ENCODE measurements at regions not wholly inside any gene's neighbourhood (a gene's known extent, or its start where the extent isn't known, plus 50 kb on each side); places are given as distances from the start of the nearest gene placed in this dataset.

- intact Hi-C loops (cut with micrococcal nuclease; ENCODE audit: unreplicated experiment): no loop called here
- Histone ChIP-seq H3K27ac (ENCODE audit: low read depth, low read length, poor library complexity, severe bottlenecking) (no peak overlapping the region), H3K9me3 (ENCODE audit: low read length) (no peaks in the 10 kb centered on the region), H2AFZ (ENCODE audit: low read length) (no peak overlapping the region), H3K36me3 (ENCODE audit: insufficient read depth, low read length) (no peaks in the 10 kb centered on the region), H4K20me1 (ENCODE audit: insufficient read depth, low read length) (no peaks in the 10 kb centered on the region), H3K9me2 (ENCODE audit: insufficient read depth, low read length) (no peaks in the 10 kb centered on the region), H3K4me3 (ENCODE audit: low read depth, low read length, poor library complexity, severe bottlenecking) (no peak overlapping the region), H3K79me2 (ENCODE audit: insufficient read depth, low read depth, low read length) (no peaks in the 10 kb centered on the region), H3K4me2 (ENCODE audit: low read length) (no peak overlapping the region), H3K4me1 (ENCODE audit: insufficient read depth, low read length, poor library complexity, severe bottlenecking) (no peaks in the 10 kb centered on the region)
- POLR2A ChIA-PET: no interaction called here
- CTCF ChIA-PET (ENCODE audit: unreplicated experiment): no interaction called here
- TF ChIP-seq CTCF (conservative IDR thresholded peaks at IDR 0.05; ENCODE audit: low read length): no peak
- no peak for TF ChIP-seq EZH2phosphoT487 (IDR thresholded peaks at IDR 0.05; ENCODE audit: borderline replicate concordance, low read depth, low read length)
- no peak for DNase-seq (ENCODE audit: low spot score)
- no TSS peak for BruUV-seq (replicated peaks)
Measured at GRCh38 chr7:41255113-41255512, 447.8 kb downstream of the INHBA start.

- H3K9me2 ChIP-seq (ENCODE audit: insufficient read depth, low read length): no peaks in the 10 kb centered on the region
- no peaks in the 10 kb centered on the region for H3K36me3 ChIP-seq (ENCODE audit: insufficient read depth, low read length)
- H3K4me1 ChIP-seq (ENCODE audit: insufficient read depth, low read length, poor library complexity, severe bottlenecking): no peaks in the 10 kb centered on the region
- H3K4me3 ChIP-seq (ENCODE audit: low read depth, low read length, poor library complexity, severe bottlenecking): no peak overlapping the region
- H3K79me2 ChIP-seq (ENCODE audit: insufficient read depth, low read depth, low read length): no peaks in the 10 kb centered on the region
- no TSS peak for BruUV-seq (replicated peaks)
- no peak for TF ChIP-seq CTCF (conservative IDR thresholded peaks at IDR 0.05; ENCODE audit: low read length)
- no peak for TF ChIP-seq EZH2phosphoT487 (IDR thresholded peaks at IDR 0.05; ENCODE audit: borderline replicate concordance, low read depth, low read length)
- CTCF ChIA-PET (ENCODE audit: unreplicated experiment): interaction anchor here (1.0 kb wide), 1 partner anchor 8 kb away, joined by 3 read pairs; no protein-coding TSS in a partner anchor
- H3K9me3 ChIP-seq (ENCODE audit: low read length): no peaks in the 10 kb centered on the region
- intact Hi-C loops (cut with micrococcal nuclease; ENCODE audit: unreplicated experiment): no loop called here
- H4K20me1 ChIP-seq (ENCODE audit: insufficient read depth, low read length): no peaks in the 10 kb centered on the region
- no peak overlapping the region for H2AFZ ChIP-seq (ENCODE audit: low read length)
- POLR2A ChIA-PET: interaction anchor here (0.6 kb wide), 1 partner anchor 414 kb away, joined by 3 read pairs; no protein-coding TSS in a partner anchor
- no peak for DNase-seq (ENCODE audit: low spot score)
- H3K27ac ChIP-seq (ENCODE audit: low read depth, low read length, poor library complexity, severe bottlenecking): no peak overlapping the region
- no peak overlapping the region for H3K4me2 ChIP-seq (ENCODE audit: low read length)
Measured at GRCh38 chr7:41252957-41253356, 449.9 kb downstream of the INHBA start.

- no peaks in the 10 kb centered on the region for H3K9me2 ChIP-seq (ENCODE audit: insufficient read depth, low read length)
- CTCF ChIA-PET (ENCODE audit: unreplicated experiment): interaction anchor here (1.0 kb wide), 1 partner anchor 8 kb away, joined by 3 read pairs; no protein-coding TSS in a partner anchor
- H3K4me2 ChIP-seq (ENCODE audit: low read length): no peak overlapping the region
- POLR2A ChIA-PET: interaction anchor here (0.6 kb wide), 2 partner anchors 101 to 415 kb away, joined by 3 read pairs; no protein-coding TSS in a partner anchor
- no peaks in the 10 kb centered on the region for H3K9me3 ChIP-seq (ENCODE audit: low read length)
- intact Hi-C loops (cut with micrococcal nuclease; ENCODE audit: unreplicated experiment): no loop called here
- H3K36me3 ChIP-seq (ENCODE audit: insufficient read depth, low read length): no peaks in the 10 kb centered on the region
- no peaks in the 10 kb centered on the region for H3K4me1 ChIP-seq (ENCODE audit: insufficient read depth, low read length, poor library complexity, severe bottlenecking)
- H3K79me2 ChIP-seq (ENCODE audit: insufficient read depth, low read depth, low read length): no peaks in the 10 kb centered on the region
- TF ChIP-seq CTCF (conservative IDR thresholded peaks at IDR 0.05; ENCODE audit: low read length) (no peak), EZH2phosphoT487 (IDR thresholded peaks at IDR 0.05; ENCODE audit: borderline replicate concordance, low read depth, low read length) (no peak)
- no peak overlapping the region for H2AFZ ChIP-seq (ENCODE audit: low read length)
- DNase-seq (ENCODE audit: low spot score): no peak
- H4K20me1 ChIP-seq (ENCODE audit: insufficient read depth, low read length): no peaks in the 10 kb centered on the region
- no peak overlapping the region for H3K27ac ChIP-seq (ENCODE audit: low read depth, low read length, poor library complexity, severe bottlenecking)
- H3K4me3 ChIP-seq (ENCODE audit: low read depth, low read length, poor library complexity, severe bottlenecking): no peak overlapping the region
- BruUV-seq (replicated peaks): no TSS peak
Measured at GRCh38 chr7:41252551-41252950, 450.3 kb downstream of the INHBA start.
